Frontal cortex (tissue), 3 donors: ENCODE measurements at regions not wholly inside any gene's neighbourhood (a gene's known extent, or its start where the extent isn't known, plus 50 kb on each side); places are given as distances from the start of the nearest gene placed in this dataset.
"Not testable (repeated sequence)": the region's sequence is repeated elsewhere in the genome, so short reads cannot be mapped to it uniquely, and the experiment has no call there.

Experiments
- DNase-seq, 2 donors: peaks; one replicate each; pipeline ENCODE4 v3.0.0; 2012; ENCODE audit warnings: low spot score in 2 of 2
- FAIRE-seq: peaks from 2 replicates; lab custom pipeline; 2012; peaks lifted over from hg19 to GRCh38; lab: Jason Lieb, UNC
- donor health status: control.
- donor health status: control.
- donor health status: control.

DNA sequence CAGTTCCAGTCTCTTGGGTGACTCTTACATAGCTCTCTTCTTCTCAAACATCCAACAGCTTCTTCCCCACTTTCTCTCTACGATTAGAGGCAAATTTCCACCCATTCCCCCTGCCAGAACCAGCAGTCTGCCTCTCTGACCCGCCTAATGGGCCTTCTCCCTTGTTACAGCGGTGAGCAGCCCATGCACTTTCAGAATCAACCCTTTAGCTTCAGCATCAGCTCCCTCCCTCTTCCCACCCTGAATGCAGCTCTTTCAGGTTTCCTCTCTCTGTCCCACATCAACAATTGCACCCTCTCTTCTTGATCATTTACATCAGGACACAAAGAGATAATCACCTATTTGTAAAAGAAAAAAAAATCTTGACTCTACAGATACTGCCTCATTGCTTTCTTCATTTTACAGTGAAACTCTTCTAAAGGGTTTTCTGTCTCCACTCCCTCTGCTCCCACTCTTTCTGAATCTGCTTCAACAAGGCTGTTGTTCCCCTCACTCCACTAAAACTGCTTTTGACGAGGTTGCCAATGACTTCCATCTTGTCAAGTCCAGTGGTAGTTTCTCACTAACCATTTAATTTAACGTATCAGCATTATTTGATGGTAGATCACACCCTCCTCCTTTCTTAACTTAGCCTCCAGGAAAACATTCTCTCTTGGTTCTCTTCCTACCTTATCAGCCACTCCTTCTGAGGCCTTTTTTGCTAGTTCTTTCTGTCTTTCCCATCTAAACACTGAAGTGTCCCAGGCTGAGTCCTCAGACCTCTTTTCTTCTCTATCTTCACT, 106.6 kb downstream of the NPY start:
- DNase-seq (no peak), FAIRE-seq (no peak)

DNA sequence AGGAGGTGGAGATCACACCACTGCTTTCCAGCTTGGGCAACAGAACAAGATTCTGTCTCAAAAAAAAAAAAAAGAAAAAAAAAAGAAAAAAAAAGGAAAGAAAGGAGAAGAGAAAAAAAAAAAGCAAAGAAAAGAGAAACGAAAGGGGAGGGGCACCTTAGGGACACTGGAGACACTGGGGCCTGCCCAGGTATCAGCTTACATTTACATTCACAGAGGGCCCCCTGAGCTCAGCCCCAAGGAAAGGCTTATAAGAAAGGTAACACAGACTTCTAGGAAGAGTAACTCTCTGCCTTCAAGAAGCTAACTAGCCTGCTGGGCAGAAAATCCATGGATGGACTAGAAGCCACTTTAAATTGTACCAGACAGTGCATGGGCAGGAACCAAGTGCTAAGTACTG, 108.8 kb downstream of the NPY start:
- FAIRE-seq (no peak), DNase-seq (no peak)

DNA sequence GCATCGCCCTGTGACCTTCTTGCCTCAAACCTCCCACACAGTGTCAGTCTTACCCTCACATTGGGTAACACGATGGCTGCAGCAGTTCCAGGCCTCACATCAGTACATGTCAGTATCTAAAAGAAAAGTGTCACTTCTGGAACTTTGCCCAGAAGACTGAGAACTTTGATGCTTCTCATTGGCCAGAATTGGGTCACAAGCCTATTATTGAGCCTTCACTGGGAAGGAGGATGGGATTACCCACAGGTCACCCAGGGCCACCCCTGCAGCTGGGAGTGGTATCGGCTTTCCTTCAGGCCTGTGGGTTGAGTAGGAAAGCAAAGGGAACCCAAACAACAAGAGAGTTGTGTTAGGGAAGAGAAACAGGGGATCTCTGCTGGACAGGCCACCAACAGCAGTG, 111.5 kb downstream of the NPY start:
- FAIRE-seq, result no peak

DNA sequence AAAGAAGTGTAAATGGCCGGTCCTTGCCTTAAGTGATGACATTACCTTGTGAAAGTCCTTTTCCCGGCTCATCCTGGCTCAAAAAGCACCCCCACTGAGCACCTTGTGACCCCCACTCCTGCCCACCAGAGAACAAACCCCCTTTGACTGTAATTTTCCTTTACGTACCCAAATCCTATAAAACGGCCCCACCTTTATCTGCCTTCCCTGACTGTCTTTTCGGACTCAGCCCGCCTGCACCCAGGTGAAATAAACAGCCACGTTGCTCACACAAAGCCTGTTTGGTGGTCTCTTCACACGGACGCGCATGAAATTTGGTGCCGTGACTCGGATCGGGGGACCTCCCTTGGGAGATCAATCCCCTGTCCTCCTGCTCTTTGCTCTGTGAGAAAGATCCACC, 112.4 kb downstream of the NPY start:
- not testable (repeated sequence) for DNase-seq, FAIRE-seq

More for the DNA sequence above, 111.5 kb downstream of the NPY start:
- no peak for DNase-seq

DNA sequence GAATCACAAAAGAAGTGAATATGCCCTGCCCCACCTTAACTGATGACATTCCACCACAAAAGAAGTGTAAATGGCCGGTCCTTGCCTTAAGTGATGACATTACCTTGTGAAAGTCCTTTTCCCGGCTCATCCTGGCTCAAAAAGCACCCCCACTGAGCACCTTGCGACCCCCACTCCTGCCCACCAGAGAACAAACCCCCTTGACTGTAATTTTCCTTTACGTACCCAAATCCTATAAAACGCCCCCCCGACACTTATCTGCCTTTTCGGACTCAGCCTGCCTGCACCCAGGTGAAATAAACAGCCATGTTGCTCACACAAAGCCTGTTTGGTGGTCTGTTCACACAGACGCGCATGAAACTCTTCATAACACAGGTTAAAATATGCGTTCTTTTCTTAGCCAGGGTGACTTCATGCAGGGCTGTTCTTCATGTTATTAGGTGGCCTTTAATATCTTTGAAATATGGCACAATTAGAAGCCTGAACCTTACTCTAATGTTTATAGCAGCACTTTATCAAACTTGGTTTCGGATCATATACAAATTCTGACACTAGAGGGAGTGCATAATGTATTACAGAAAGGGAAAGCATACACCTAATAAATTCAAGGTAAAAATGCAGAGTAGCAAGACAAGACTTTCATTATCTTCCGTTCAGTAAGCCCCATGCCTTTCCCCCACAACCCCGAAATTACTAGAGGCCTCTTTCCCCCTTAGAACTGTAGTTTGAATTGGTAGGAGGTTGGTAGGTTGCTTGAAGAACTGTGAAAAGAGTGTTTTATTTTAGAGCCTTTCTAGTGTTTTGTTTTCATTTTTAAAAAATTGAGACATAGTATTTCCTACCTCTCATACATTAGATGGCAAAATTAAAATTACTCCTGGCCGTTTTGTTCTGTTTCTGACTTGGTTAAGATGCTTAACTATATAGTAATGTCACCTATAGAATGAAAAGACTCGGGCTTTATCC, 117.9 kb downstream of the NPY start:
- no peak for DNase-seq
- no peak for FAIRE-seq

DNA sequence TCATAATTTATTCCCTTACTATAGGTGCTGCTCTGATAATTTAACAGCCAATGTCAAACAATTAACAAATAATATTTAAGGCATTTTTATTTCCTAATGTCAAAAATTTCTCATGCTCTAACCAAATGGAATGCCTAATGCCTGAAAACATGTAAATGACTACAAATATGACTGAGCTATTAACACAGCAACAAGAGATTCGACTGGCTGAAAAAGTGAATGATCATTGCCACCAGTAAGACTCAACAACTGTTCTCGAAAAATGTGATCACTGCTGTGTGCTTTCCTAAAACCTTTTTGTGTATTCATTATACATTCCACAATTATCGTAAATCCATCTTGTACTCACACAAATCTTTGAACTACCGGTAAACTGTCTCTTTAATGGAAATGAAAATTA, 118.7 kb downstream of the NPY start:
- DNase-seq, result no peak
- no peak for FAIRE-seq

DNA sequence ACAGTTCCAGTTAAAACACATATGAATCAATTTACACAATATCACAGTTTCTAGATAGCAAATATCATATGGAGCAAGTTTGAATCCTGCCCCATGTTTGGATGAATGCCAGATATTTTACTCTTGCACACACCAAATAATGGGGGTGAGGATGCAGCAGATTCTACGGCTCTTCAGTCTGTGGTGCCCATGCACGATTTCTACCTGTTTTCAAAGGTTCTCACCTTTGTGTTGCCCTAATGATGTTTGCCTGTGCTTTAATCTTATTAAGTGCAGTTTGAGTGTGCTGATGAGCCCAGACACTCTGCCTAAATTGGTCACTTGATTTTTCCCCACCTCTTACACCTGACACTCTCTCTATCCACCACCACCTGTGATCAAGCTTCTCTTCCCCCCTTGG, 119.6 kb downstream of the NPY start:
- no peak for DNase-seq
- FAIRE-seq, result no peak

DNA sequence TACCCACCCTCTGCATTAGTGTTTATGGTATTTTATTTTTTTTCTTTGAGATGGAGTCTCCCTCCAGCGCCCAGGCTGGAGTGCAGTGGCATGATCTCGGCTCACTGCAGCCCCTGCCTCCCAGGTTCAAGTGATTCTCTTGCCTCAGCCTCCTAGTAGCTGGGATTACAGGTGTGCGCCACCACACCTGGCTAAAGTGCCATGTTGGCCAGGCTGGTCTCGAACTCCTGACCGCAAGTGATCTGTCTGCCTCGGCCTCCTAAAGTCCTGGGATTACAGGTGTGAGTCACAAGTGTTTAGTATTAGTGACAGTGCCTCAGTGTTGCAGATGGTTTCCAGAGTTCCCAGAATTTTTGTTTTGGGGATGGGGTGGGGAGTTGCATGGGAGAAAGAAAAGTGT, 120.3 kb downstream of the NPY start:
- FAIRE-seq (no peak), DNase-seq (no peak)

DNA sequence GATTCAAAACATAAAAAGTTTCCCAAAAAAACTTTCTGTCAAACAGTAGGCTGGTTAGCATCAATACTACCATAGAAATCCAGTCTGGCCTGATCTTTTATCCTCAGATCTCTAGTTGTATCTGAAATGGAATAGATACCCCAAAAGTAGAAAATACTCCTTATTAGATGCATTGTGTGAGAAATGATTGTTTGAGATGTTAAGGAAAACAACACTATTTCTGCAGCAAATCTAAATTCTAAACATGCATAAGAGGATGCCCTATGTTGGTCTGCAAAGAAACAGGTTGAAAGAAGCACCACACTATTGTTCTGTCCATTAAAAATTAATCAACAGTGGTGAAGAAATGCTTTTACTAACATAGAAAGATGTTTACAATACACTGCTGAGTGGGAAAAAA, 121.0 kb downstream of the NPY start:
- DNase-seq (no peak), FAIRE-seq (no peak)

DNA sequence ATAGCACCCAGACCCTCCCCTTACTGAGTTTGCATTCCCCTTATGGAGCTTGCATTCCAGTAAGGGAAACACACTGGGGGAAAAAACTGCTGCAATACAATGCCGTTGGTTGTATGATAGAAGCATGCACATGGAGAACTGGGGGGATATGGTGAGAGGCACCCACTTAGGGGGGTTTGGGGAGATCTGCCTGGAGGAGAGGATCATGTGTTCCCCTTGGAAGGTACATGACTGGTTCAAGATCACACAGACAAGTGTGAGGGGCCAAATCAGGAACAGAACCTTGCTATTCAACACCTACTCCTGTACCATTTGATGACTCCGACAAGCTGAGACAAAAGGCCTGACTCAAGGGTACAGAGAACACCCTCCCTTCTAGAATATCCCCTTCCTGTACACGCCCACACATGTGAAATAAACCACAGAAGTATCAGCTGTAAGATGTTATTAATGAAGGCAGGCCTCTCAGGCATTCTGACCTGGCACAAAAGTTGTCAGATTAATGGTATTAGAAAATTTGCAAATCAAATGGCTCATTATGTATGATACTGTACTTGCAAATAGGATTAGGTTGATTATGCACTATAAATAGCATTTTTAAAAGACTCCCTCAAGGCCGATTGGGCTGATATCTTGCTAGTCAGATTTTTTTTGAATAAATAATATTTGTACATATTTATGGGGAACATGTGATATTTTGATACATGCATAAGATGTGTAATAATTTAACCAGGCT, 122.2 kb downstream of the NPY start:
- no peak for FAIRE-seq
- no peak for DNase-seq

DNA sequence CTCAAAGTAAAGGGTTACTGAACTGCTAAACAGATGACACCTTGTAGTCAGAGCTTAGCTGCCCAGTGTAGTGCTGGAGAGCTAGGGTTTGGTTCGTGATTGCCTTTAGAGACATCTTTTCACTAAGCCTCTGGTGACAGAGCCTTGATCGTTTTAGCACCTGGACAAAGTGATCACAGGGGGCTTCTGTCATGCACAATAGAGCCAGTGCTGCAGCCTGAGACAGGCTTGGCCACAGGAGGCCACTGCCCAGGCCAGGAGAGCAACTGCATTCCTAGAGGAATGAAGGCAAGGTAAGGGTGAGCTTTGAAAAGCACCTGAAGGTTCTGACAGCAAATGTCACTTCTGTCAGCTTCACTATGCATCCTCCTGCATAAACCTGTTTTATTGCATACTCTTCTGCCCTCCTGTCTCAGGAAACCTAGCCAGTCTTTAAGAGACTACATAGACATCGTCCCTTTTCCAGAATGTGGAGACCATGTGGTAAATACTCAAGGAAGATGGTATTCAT, 122.9 kb downstream of the NPY start:
- no peak for DNase-seq
- no peak for FAIRE-seq

DNA sequence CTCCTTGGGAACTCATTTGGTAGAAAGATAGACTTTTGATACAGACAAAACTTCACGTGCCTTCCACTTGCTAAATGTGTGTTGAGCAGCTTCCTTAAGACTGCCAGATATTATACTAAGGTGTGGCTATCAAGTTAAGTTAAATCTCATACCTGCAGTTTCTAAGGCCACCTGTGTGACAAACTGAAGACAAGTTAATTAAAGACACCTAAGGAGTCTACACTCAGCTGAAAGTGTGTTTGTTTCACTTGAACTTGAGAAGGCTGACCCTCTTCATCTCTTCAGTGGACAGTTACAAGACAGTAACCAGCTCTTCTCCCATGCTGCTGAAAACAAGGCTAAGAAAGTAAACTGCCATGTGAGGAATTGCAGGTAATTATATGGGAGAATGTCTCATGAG, 124.0 kb downstream of the NPY start:
- DNase-seq (no peak), FAIRE-seq (no peak)

DNA sequence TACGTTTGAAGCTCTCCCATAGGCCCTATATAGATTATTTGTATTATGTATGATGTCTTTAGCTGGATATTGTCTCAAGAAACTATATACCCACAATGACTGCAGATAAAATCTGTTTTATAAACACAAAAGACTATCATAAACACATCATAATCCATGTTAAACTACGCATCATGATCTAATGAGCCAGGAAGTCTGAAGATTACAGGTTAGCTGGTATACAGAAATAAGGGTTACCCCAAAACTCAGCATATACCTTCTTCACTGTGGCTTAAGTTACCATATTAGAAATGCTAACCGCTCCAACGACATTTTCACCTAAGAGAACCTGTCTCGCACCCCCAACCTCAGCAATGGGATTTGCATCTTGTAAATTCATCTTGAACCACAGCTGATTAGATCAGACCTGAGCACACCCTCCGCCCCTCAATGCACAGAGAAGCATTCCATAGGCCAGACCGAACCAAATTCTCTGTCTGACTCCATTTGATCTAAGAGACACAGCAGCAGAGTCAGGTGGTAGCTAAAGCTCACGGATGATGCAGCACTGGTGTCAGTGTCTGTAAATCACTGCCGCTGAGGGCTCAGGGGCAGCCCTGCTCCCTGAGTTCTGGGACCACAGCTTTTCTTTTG, 124.9 kb downstream of the NPY start:
- DNase-seq (no peak), FAIRE-seq (no peak)

DNA sequence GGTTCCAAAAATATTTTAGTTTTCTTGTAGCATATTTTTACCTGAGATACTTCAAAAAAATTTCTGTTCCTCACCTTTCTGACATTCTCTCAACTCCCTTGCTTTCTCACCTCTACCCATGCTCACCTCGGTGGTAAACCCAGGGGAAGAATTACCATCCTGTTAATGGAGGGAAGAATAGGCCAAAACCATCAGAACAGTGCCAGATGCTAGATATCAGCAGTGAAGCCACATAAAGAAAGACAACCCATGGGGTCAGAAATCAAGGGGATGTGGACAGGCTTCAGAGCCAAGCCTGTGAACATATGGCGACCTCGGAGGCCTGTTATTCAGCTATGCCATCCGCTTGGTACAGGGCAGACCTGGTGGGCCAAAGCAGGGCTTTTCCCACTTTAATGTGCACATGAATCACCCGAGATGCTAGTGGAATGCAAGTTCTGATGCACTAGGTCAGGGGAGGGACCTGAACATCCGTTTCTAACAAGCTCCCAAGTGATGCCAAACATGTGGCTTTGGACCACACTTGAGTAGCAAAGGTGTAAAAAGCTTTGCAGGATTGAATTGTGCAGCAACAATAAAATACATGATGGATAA, 125.5 kb downstream of the NPY start:
- no peak for FAIRE-seq
- DNase-seq, result no peak

DNA sequence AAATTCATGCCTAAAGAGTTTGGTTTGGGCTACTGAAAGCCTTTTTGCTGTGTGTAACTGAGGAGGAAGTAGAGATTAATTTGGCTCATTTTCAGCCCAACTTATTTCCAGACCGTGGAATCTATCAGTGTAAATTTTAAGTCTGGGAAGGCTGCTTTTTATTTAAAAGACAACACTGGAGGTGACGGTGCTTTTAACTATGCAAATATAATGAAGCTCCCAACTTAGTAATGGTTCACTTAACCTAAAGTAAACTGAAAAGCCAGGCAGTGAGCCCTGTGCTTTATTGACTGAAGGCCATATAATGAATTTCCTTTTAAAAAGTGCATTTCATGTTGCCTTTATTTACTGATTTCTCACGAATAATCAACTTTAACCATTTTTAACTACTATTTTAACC, 127.2 kb downstream of the NPY start:
- FAIRE-seq (no peak), DNase-seq (no peak)

DNA sequence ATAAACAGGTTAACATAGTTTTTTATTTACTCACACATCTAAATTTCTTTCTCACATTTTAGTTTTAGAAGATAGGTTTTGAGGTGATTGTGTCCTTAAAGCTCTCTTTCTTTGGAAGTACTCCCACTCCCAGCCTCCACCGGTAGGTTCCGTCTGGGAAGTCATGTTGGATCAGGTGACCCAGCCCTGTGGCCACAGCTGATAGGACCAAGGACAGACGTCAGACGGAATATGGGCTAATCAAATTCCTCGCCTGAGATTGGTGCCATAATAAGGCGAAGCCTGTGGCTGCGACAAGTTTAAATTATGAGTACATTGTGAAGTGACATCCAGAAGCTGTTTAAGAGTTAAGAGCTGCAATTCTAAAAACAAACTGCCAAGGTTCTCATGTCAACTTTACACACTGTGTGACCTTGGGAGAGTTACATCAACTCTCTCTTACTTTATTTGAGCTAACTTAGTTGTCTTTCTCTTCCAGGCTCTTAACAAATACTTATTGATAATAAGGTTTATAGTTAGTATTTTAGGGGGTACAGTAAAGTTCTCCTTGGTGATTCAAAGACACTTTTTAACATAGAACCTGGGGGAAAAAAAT, 133.6 kb downstream of the NPY start:
- DNase-seq (no peak), FAIRE-seq (no peak)

DNA sequence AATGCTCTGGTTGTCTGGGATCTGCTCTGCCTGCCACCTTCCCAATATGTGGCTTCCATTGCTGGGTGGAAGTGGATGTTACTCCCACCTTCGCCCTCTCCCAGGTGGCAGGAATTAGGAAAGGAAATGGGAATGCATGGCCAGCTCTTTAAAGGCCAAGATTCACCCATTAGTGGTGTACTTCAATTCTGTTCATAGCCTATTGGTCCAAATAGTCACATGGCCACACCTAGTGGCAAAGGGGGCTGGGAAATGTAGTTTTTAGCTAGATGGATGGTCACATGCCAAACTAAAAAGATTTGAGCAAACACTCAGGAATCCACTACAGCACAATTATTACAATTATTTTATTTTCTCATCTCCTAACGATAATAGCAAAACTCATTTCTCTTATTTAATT, 135.1 kb downstream of the NPY start:
- DNase-seq (no peak), FAIRE-seq (no peak)

DNA sequence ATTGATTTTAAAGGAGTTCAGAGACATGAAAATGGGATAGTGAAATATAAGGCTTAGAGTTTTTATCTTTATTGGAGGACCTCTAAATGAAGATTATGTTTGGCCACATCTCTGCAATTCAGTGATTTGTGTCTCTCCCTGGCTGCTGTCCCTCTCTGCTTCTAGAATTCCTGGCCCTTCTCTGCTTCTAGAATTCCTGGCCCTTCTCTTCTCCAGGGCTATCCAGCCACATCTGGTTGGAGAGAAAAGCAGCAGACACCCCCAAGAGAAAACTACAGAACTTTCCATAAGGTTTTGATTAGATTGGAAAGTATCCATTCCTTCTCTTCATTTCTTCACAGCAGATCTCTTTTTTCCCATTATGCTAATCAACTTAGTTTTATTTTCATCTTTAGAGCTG, 135.5 kb downstream of the NPY start:
- FAIRE-seq (no peak), DNase-seq (no peak)

DNA sequence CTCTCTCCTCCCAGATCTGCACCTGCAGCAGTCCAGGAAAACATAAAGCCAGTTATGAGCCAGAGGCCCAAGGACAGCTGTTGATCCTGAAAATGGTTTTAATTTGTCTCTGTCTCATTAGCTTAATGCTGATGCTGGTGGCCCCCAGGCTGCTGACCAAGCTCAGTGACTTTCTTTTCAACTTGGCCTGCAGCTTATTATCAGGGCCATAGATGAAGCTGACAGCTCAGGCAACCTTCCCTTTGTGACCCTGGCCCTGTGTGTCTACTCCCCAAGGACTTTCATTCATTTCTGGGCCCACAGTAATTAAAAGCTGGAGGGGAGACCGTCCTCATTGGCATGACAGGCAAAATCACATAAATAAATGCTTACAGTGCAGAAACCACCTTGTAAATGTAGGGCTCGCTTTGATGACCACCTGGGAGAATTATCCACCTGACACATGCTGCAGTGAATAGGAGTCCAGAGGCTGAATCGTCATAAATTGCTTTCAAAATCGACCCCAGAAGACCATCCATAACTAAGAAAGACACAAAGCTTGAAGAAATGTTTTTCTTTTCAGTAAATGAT, 138.5 kb downstream of the NPY start:
- no peak for DNase-seq

More for the DNA sequence above, 138.5 kb downstream of the NPY start:
- no peak for FAIRE-seq
